ENCODE measurements at regions not wholly inside any gene's neighbourhood (a gene's known extent, or its start where the extent isn't known, plus 50 kb on each side); places are given as distances from the start of the nearest gene placed in this dataset.
"Not testable (repeated sequence)": the region's sequence is repeated elsewhere in the genome, so short reads cannot be mapped to it uniquely, and the experiment has no call there.

- no peak for DNase-seq (ENCODE audit: low read depth)
Observed at GRCh38 chr12:111248236-111249017, 120.5 kb downstream of the PHETA1 start.

GRCh38 chr12:111247083-111247783 is 121.7 kb downstream of the PHETA1 start:
- no peak for DNase-seq (ENCODE audit: low read depth)

GRCh38 chr12:111246477-111247011 is 122.4 kb downstream of the PHETA1 start:
- DNase-seq (ENCODE audit: low read depth) = no peak

- no peak for DNase-seq (ENCODE audit: low read depth)
Observed at GRCh38 chr12:111245701-111246476, 123.0 kb downstream of the PHETA1 start.

- no peak for DNase-seq (ENCODE audit: low read depth)
Observed at GRCh38 chr12:111244673-111245072, 124.2 kb downstream of the PHETA1 start.

GRCh38 chr12:111242817-111243216 is 126.1 kb downstream of the PHETA1 start:
- not testable (repeated sequence) for DNase-seq (ENCODE audit: low read depth)

GRCh38 chr12:111242184-111242583 is 126.7 kb downstream of the PHETA1 start:
- DNase-seq (ENCODE audit: low read depth) = no peak

GRCh38 chr12:111240374-111240773 is 128.5 kb downstream of the PHETA1 start:
- no peak for DNase-seq (ENCODE audit: low read depth)

GRCh38 chr12:111239235-111239634 is 129.7 kb downstream of the PHETA1 start:
- no peak for DNase-seq (ENCODE audit: low read depth)

- no peak for DNase-seq (ENCODE audit: low read depth)
Observed at GRCh38 chr12:111238075-111238734, 130.7 kb downstream of the PHETA1 start.

- not testable (repeated sequence) for DNase-seq (ENCODE audit: low read depth)
Observed at GRCh38 chr12:111234491-111234890, 134.4 kb downstream of the PHETA1 start.

GRCh38 chr12:111233786-111234185 is 135.1 kb downstream of the PHETA1 start:
- no peak for DNase-seq (ENCODE audit: low read depth)

- no peak for DNase-seq (ENCODE audit: low read depth)
Observed at GRCh38 chr12:111230649-111231048, 138.2 kb downstream of the PHETA1 start.

- no peak for DNase-seq (ENCODE audit: low read depth)
Observed at GRCh38 chr12:111228916-111229666, 139.8 kb downstream of the PHETA1 start.

GRCh38 chr12:111227476-111228420 is 141.1 kb downstream of the PHETA1 start:
- no peak for DNase-seq (ENCODE audit: low read depth)

GRCh38 chr12:111226680-111227079 is 142.2 kb downstream of the PHETA1 start:
- no peak for DNase-seq (ENCODE audit: low read depth)

- no peak for DNase-seq (ENCODE audit: low read depth)
Observed at GRCh38 chr12:111225307-111225706, 143.6 kb downstream of the PHETA1 start.

- no peak for DNase-seq (ENCODE audit: low read depth)
Observed at GRCh38 chr12:111224186-111225066, 144.5 kb downstream of the PHETA1 start.

- DNase-seq (ENCODE audit: low read depth) = no peak
Observed at GRCh38 chr12:111222523-111222922, 146.4 kb downstream of the PHETA1 start.

Data from EH (cell line).